ENCODE measurements at regions not wholly inside any gene's neighbourhood (a gene's known extent, or its start where the extent isn't known, plus 50 kb on each side); places are given as distances from the start of the nearest gene placed in this dataset.
"Not testable (repeated sequence)": the region's sequence is repeated elsewhere in the genome, so short reads cannot be mapped to it uniquely, and the experiment has no call there.

DNA sequence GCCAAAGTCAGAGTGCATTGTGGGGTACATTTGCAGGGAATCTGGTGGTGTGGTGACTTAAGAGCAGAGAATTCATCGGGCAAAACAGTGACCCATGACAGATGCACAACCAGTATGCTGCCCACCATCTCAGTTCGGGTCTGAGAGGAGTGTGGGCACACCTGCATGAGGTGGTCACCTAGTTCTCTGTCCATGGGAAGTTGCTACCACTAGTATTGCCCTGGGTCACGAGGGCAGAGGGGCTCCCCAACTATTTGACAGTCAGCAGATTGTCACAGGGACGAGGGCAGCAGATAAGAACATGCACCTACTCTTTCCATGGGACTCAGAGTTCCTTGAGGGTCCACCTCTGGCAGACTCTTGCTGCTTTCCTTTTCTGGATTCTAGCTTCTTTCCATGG lies 305.2 kb upstream of the MAOA start:
- DNase-seq (ENCODE audit: low read depth in 2 of 3, low spot score in 1 of 3), result no peak

DNA sequence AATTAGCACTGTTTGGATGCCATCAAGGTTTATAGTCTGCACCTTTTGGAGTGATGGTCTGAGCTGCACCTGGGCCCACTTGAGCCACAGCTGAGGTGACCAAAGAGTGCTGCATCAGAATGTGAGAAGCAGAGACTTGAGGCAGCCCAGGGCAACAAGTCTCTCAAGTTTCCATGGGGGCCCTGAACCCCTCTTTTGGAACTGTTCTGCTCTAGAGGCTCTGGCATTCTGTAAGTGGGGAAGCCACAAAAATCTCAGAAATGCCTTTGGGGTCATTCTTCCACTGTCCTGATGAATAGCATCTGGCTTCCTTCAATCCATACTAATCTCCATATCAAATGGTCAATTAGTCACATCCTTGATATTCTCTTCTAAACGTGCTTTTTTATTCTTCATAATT lies 298.4 kb upstream of the MAOA start:
- DNase-seq (ENCODE audit: low read depth in 2 of 3, low spot score in 1 of 3), result no peak

DNA sequence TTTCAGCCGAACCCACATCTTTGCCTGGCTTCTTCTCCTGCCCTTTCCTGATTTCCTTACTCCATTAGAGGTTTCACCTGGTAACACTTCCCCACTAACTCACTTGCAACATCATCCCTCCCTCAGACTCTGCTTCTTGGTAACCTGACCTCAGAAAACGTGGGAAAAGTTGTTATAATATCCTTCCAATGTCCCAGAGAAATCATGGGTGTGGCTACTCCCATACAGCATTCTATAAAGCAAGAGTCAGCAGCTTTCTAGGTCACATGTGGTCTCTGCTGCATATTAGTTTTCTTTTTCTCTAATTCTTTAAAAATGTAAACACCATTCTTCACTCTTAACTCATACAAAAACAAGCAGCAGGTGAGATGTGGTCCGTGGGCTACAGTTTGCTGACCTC lies 283.1 kb upstream of the MAOA start:
- DNase-seq (ENCODE audit: low read depth in 2 of 3, low spot score in 1 of 3), result no peak

- DNase-seq (ENCODE audit: low read depth in 2 of 3, low spot score in 1 of 3), result no peak
Observed at GRCh38 chrX:43375136-43375535, 281.0 kb upstream of the MAOA start.

GRCh38 chrX:43380704-43381103 lies 275.4 kb upstream of the MAOA start:
- DNase-seq (ENCODE audit: low read depth in 2 of 3, low spot score in 1 of 3), result no peak

- peak in 1 of 3 donors; percentile 0 for DNase-seq (ENCODE audit: low read depth in 2 of 3, low spot score in 1 of 3)
Observed at GRCh38 chrX:43386875-43387274, 269.2 kb upstream of the MAOA start.

- DNase-seq (ENCODE audit: low read depth in 2 of 3, low spot score in 1 of 3), result no peak
Observed at GRCh38 chrX:43405191-43405590, 250.9 kb upstream of the MAOA start.

DNA sequence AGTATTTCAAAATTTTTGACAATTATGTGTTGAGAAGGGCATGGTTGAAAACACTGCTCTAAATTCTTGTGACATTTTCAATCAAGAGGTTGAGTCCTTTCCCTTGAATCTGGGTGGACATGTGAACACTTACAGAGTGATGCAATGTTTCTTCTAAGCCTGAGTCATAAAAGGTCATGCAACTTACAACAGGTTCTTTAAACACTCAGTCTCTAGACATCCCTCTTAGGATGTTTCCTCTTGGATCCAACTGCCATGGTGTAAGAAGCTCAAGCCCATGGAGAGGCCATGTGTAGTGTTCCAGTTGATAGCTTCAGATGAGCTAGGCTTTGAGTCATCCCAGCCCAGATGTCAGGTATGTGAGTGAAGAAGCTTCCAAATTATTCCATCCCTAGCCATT lies 232.2 kb upstream of the MAOA start:
- no peak for DNase-seq (ENCODE audit: low read depth in 2 of 3, low spot score in 1 of 3)

DNA sequence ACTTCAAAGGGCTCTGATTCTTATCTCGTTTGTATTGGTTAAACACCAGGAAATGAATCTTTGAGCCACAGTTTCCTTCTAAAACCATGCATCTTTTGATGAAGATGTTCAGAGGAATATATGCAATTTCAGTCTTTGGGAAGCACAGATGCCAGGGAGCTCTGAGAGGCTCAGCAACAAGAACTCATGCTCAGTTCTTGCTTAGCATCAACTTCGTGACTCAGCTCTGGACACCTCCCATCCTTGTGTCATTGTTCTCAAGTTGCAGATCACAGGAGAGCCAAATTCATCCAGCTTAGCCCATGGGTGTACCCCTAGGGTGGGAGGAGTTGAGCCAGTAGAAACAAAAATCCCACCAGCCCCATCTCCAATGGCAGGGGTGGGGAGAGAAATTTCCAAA lies 219.6 kb upstream of the MAOA start:
- no peak for DNase-seq (ENCODE audit: low read depth in 2 of 3, low spot score in 1 of 3)

DNA sequence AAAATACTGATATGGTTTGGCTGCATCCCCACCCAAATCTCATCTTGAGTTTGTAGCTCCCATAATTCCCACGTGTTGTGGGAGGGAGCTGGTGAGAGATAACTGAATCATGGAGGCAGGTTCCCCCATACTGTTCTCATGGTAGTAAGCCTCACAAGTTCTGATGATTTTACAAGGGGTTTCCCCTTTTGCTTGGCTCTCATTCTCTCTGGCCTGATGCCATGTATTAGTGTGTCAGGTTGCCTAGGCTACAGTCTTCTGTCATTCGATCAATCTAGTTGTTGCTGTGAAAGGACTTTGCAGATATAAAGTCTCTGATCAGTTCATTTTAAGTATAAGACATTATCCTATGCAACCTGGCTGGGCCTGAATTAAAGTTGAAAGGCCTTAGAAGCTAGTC lies 209.3 kb upstream of the MAOA start:
- no peak for DNase-seq (ENCODE audit: low read depth in 2 of 3, low spot score in 1 of 3)

DNA sequence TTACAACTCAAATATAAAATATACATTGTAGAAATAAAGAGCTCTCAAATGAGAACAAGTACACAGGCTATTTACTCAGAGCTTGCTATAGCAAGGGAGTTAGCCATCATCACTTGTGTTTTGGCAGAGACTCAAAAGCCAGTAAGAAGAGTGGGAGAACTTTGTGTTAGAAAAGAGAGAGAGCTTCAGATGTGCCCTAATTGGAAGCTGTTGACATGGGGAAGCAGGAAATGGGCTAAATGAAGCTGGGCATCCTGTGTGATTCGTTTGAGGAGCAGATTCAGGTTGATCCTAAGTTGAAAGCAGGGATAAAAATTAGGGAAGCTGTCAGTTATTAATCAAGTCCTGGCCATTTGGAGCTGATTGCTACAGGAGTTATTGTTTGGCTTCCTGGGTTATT lies 207.4 kb upstream of the MAOA start:
- DNase-seq (ENCODE audit: low read depth in 2 of 3, low spot score in 1 of 3), result no peak

- DNase-seq (ENCODE audit: low read depth in 2 of 3, low spot score in 1 of 3), result no peak
Observed at GRCh38 chrX:43450355-43450754, 205.7 kb upstream of the MAOA start.

DNA sequence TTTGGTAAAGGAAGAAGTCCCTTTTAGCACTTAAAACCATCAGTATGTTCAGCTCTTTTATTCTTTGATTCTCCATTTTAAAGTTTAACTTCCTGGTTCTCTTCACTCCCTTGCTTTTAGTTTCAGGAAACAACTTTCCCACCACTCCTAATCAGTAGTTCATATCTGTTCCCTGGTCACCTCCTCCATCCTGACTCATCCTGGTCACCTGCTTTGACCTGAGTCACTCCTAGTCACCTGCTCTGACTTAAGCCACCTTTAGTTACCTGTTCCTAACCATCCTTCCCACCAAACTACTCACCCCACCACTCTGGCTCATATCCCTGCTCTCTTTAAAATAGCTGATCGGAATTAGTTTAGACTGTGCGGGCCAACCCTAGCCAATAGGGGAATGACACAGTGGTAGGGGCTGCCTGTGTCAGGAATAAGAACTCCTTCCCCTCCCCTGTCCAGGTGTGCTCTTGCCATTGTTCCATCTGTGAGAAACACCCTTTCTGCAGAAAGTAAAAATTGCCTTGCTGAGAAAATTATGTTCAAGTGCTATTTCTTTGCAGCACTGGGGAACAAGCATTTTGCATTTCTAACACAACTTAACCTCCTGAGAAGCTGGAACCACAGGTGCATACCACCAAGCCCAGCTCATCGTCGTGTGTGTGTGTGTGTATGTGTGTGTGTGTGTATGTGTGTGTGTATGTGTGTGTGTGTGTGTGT lies 204.0 kb upstream of the MAOA start:
- not testable (repeated sequence) for DNase-seq (ENCODE audit: low read depth in 2 of 3, low spot score in 1 of 3)

DNA sequence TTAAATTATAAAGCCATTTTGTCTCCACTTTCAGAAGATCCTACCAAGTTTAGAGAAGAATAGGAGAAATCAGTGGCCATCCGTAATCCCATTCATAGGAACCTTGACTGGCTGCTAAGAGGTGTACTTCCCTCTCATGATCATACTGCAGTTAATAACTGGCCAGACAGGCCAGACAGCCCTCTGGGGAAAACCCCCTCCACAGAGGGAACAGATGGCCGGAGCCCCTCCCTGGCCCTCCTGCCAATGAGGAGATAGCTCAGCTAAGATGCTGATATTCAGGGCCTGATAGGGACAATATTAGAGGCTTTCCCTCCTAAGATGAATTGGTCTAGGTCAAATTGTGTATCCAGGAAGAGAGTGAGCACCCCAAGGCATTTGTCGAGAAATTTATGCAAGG lies 200.0 kb upstream of the MAOA start:
- no peak for DNase-seq (ENCODE audit: low read depth in 2 of 3, low spot score in 1 of 3)

GRCh38 chrX:43456906-43457305 lies 199.2 kb upstream of the MAOA start:
- DNase-seq (ENCODE audit: low read depth in 2 of 3, low spot score in 1 of 3), result no peak

DNA sequence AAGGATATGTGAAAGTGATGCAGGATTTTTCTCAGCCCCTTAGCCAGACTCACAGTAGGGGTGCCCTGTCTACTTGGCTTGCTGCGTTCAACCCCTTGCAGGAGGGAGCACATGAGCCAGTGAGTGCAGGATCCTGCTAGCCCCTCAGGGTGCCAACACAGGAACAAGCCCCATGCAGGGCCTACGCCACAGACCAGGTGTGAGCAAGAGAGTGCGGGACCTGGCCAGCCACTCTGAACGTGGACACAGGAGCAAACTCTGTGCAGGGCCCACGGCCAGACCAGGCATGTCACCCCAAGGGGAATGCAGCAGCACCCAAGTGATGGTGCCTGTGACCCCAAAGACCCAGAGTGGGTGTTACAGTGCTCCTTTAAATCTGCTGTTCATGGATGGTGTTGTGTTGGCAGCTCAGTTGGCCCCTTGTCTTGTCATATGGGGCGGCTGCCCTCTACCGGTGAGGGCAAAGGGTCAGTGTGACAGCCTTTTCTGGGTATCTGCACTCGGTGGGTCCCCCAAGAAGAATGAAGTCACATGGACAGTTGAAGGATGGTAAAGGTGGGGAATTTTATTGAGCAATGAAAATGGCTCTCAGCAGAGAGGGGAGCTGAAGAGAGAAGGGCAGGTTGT lies 188.4 kb upstream of the MAOA start:
- DNase-seq (ENCODE audit: low read depth in 2 of 3, low spot score in 1 of 3), result no peak

DNA sequence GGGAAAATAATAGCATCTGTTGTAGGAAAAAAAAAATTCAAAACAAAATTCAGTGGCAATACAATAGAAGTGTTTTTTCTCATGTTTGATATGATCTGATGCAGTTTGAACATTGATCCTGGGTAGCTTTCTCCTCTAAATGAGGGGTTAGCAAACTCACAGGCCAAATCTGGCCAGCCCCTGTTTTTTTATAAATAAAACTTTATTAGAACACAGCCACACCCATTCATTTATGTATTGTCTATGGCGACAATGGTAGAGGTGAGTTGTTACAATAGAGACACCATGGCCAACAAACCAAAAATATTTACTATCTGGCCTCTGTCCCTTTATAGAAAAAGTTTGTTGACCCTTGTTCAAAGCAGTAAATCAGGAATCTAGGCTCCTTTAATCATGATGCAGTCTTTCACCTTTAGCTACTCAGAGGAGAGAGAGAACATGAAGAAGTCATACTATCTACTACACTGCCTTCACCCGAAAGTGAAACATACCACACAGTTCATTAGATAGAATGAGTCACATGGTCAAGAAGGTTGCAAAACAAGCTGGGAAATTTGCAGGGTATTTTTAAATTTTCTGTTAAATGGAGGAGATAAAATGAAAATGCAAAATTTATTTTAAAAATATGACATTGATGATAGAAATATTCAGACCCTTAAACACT lies 186.6 kb upstream of the MAOA start:
- no peak for DNase-seq (ENCODE audit: low read depth in 2 of 3, low spot score in 1 of 3)

GRCh38 chrX:43474321-43474720 lies 181.8 kb upstream of the MAOA start:
- no peak for DNase-seq (ENCODE audit: low read depth in 2 of 3, low spot score in 1 of 3)

DNA sequence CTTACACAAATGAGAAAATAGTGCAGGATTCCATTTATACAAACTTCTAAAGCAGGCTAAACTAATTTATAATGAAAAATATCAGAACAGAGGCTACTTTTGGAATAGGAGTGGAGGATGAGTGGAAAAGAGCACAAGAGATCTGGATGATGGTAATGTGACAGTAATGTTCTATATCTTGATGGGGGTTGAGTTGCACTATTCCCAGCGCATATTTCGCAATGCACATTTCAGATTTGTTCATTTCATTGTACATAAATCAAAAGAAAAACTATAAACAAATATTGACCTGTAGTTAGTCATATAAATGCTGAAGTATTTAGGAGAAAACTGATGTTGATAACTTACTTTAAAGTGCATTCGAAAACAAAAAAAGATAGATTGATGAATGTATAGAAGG lies 177.0 kb upstream of the MAOA start:
- DNase-seq (ENCODE audit: low read depth in 2 of 3, low spot score in 1 of 3), result no peak

DNA sequence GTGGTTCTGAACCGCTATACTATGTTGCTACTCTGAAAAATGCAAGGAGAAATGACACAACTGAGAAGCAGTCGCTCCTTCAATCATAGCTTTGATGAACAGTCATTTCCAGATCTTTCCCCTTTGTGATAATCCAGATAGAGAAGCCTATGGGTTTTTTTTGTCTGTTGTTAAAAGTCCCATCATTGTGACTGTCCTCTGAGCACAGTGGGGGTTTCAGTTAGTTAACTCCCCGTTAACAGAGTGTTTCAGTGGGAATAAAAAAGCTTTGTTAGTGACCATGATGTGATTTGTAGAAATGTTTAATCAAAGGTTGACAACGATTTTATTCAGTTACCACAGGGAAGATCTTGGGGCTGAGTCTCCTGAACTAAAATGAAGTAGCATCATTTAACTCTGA lies 176.2 kb upstream of the MAOA start:
- no peak for DNase-seq (ENCODE audit: low read depth in 2 of 3, low spot score in 1 of 3)

DNA sequence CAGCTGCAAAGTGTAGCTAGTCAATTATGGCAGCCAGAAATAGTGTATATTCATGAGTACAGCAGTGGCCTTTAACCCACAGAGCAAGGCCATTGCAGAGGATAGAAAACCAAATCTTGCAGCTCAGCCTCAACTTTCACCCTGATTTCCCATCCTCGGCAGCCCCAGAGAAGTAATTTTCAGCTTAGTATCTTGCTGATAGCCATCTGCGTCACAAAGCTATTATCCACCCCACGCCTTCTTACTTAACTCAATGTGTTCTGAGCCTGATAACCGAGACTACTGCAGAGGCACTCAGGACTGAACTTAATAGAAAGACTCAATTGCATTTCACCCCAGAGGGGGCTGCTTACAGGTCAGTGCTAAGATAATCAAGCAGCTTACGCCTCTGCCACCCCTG lies 174.5 kb upstream of the MAOA start:
- no peak for DNase-seq (ENCODE audit: low read depth in 2 of 3, low spot score in 1 of 3)

GRCh38 chrX:43493756-43494155 lies 162.3 kb upstream of the MAOA start:
- DNase-seq (ENCODE audit: low read depth in 2 of 3, low spot score in 1 of 3), result no peak

DNA sequence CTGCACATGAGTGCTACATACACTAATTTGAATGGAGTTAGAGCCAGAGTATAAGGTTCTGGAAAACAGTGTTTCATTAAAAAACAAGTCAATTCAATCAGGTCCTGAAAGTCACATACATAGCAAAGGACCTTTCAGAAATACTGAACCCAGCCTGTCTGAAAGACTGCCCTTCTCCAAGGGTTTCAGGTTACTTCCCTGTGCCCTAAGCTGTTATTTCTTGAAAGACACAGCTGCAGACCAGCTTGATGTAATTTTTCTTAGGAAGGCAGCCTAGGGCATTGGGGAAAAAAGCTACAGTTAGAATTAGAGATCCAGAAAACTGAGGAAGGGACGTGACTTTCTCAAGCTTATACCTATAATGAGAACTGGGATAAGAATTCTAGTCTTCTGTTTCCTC lies 155.9 kb upstream of the MAOA start:
- DNase-seq (ENCODE audit: low read depth in 2 of 3, low spot score in 1 of 3), result no peak
